KBM-7 (cell line): ENCODE measurements at regions not wholly inside any gene's neighbourhood (a gene's known extent, or its start where the extent isn't known, plus 50 kb on each side); places are given as distances from the start of the nearest gene placed in this dataset.

Experiments
- DNase-seq: peaks from one replicate; pipeline ENCODE4 v3.0.0-alpha.2; 2015
- in situ Hi-C: fragments of 300-500 bp; cut with MboI; formaldehyde crosslinking; loops from 2 replicates; pipeline ENCODE4 v1.14.3; 2020; ENCODE audit warnings: low sequenced_read_pairs, low pct_unique_long_range_greater_than_20kb, mixed read lengths

DNA sequence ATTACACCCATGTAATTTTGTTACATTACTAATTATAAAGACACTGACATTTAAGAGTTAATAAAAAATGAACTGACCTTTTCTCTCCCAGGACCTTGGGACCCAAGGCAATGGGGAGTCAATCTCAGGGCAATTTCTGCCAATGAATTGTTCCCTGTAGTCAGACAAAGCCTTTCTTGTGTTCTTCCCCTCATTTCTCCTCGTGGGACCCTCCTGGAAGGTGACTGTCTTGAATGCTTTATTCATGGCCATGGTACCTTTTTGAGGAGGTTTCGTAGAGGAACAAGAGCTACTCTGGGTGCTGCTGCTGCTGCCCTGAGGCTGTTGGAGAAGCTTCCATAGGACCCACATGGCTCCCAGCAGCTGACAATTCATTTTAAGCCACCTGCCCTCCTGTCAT, 190.3 kb downstream of the SNX18 start:
- no peak for DNase-seq
- in situ Hi-C loops, result no loop called here

DNA sequence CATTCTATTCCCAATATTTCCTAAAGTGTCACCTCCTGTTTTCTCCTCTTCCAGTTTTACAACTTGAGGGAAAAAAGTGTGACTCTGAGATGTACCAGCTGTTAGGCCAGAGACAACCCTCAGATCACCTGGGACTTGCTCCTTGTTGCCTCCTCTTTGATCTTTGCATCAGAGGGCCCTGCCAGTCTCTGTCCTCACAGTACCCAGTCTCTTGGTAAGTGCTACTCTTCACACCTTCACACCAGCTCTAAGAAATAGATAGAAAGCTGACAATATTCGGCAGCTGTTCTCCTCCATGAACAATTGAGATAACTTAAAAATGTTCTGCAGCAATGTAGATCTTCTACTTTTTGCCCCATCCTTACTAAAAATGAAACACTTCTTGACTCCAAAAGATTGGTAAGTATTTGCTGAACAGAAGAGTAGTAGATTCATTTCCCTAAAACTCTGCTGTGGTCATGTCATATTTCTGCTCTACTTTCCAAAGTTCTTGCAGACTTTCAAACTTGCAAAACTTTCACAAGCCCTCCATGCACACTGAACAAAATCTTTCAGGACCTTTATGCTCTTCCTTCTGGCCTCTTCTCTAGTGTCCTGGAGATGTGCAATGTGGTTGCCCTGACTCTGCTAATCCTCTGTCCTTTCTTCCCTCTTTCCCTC, 188.6 kb downstream of the SNX18 start:
- in situ Hi-C loops, result no loop called here
- DNase-seq, result no peak

DNA sequence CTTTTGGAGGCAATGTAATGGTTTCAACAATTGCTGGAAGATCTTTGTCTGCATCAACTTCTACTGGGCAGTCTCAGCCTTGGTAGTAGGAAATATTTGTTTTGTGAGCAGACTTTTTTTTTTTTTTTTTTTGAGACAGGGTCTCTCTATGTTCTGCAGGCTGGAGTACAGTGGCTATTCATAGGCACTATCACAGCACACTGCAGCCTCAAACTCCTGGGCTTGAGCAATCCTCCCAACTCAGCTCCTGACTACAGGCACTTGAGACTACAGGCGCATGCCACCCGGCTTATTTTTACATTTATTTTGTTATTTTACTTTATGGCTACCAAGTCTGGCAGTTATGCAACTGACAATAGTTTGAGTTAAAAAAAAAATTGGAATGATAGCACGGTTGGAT, 187.3 kb downstream of the SNX18 start:
- in situ Hi-C loops, result no loop called here
- DNase-seq, result no peak

DNA sequence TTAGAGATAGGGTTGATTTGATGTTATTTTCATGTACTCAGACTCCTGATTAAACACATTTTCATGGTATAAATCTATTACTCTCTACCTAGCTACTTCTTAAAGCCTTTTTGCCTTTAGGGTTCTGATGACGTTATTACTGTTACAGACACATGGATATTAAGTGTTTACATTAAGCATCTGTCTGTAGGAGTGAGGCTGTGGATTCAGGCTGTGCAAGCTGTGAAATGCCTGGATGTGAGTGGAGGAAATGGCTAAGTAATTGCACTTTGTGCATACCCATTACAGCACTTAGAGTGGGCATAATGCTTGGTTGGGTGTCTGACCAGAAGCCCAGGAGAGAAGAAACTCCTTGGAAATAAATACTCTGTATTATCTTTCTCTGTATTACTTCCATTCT, 186.8 kb downstream of the SNX18 start:
- in situ Hi-C loops, result no loop called here
- DNase-seq, result no peak

DNA sequence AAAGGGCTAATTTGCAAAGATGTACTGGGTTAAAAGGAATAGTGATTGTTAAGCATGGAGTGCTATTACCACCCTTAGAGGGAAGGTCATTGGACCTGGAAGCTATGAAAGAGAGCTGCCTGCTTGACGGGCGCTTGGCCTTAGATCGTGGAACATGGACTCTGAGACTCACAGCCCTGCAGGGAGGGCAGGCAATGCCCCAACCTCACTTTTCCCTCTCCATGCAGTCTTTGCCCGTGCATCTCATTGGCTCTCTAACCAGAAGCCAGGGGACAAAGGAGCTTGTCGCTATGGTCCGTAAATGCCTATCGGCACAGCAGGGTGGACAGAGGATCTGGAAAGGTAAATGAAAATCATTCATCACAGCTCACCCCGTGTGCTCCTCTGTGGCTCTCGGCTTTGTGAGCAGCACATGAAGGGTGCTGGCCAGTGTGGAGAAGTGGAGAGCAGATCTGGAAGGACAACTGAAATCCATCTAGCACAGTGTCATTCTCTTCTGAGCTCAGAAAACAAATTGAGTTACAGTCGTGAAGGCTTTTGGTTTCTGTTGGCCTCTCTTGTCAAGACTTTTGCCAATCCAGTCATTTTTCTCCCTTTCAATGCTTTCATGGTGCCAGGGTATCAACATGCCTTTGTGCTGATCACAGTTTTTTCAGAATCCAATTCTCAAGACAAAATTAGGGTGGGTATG, 186.2 kb downstream of the SNX18 start:
- in situ Hi-C loops, result no loop called here
- no peak for DNase-seq

DNA sequence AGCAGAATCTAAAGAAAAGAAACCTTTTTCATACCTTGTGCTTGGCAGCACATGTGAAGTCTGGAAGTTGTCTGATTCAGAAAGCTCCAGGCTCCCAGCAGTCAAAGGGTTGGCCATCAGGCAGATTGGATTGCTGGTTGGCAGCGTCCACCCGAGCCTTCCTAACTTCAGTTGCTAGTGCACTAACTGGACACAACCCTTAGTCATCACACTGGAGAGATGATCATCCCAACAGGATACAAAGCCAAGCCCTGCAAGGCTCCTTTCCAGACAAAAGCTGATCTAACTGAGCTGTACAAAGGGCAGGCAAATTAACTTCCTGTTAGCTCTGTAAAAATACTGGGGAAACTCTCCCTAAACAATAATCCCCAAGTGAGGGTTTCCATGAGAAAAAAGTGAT, 185.6 kb downstream of the SNX18 start:
- in situ Hi-C loops, result no loop called here

DNA sequence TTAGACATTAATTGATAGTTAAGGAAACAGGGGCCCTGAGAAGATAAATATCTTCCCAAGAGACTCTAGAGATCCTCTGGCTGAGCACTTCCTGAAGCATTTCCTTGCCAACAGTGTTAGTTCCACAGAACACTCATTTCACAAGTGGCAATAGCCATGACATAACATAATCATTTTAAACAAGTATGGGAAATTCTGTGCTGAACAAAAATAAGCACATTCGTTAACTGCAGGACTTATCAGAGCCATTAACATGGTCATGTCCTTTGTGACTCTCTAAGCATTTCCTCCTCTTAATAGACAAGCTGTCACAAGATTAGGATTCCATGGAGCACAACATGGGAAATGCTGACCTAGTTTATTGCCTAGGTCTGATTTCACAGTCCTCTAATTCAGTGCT, 184.9 kb downstream of the SNX18 start:
- in situ Hi-C loops, result no loop called here
- no peak for DNase-seq

More for the DNA sequence above, 185.6 kb downstream of the SNX18 start:
- no peak for DNase-seq

DNA sequence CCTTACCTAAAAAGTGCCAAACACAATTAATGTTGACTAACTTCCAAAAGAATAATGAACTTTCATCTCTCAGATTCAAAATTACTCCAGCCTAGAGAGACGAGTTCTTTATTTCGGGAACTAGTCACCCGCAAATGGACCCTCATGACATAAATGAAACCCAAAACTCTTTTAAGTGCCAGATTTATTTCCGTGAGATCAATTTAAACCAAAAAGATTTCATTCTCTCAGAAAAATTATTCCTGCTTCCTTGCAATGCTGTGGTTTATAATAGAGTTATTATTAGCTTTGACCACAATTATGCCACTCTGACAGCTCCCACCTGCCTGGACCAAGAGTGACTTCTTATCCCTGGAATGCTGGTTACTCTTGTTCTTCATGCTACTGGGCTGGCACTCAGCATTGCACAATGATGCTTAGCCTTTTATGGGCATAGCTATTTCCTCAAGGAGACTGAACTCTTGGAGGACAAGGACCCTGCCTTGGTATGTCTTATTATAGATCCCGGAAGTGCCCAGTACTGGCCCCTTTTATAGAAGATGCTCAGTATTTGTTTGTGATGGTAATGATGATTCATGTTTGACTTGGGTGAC, 183.5 kb downstream of the SNX18 start:
- no peak for DNase-seq
- in situ Hi-C loops, result no loop called here

DNA sequence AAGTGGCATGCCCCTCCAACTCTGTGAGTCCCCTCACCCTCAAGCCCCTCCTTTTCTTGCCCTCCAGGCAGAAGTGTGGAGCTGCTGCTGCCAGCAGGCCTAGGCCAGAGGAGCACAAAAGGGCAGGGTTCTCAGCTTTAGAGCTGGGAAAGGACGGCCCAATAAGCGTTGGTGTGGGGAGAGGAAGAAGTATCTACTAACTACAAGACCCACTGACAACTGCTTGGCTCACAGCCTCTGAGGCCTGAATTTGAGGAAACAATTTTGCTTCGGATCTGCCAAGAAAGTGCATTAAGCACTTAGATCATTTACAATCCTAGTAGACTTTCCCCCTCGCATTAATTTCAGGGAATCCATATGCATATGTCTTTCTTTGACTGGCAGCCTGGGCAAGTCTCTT, 179.4 kb downstream of the SNX18 start:
- in situ Hi-C loops, result no loop called here

DNA sequence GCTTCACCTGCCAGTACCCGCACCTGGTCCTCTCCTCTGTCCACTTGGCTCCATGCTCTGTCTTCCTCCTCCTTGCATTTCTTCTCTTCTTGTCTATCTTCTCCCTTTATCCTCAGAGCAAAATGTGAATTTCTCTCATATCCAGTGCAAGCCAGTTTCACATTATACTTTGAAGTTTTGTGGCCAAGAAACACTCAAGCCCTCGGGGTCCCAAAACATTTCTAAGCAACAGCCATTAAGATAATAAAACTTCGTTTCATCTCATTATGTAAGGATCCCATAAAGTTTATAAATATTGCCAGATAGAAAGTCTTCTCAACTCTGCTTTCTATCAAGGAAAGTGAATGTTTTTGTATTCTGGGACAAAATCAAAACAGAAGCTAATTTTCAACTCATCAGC, 178.8 kb downstream of the SNX18 start:
- no peak for DNase-seq
- in situ Hi-C loops, result no loop called here

More for the DNA sequence above, 179.4 kb downstream of the SNX18 start:
- DNase-seq, result no peak

DNA sequence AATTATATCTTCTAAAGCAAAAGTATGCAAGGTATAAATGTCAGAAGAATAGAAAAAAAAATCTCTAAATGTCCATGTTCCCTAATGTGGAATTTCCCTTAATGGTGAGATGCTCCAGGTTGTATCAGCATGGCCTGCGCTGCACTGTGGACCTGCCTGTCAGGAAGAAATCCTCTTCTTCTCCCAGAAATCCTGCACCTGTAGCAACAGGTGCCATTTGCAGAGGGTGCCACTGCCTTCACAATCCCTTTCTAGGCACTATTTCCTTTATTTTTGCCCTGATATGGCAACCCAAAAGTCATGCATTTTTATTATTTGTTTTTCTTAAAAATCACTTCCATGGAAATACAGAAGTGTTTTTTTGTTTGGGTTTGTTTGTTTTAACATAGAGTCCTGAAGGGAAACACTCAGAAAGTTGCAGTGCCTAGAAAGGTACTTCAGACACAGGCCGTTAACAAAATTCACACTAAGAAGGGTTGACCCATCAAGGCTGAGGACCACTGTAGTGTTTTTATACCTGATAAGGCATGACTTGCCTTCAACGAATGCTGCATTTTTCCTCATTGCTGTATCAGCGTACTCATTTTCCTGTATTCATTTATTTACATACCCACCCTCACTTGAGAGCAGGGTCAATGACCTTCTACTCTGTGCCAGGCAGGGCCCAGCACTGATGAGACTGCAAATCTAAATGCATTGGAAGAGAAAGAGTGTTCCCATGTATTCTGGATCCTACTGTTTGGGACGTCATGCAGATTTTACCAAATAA, 177.8 kb downstream of the SNX18 start:
- DNase-seq, result no peak
- in situ Hi-C loops, result no loop called here

DNA sequence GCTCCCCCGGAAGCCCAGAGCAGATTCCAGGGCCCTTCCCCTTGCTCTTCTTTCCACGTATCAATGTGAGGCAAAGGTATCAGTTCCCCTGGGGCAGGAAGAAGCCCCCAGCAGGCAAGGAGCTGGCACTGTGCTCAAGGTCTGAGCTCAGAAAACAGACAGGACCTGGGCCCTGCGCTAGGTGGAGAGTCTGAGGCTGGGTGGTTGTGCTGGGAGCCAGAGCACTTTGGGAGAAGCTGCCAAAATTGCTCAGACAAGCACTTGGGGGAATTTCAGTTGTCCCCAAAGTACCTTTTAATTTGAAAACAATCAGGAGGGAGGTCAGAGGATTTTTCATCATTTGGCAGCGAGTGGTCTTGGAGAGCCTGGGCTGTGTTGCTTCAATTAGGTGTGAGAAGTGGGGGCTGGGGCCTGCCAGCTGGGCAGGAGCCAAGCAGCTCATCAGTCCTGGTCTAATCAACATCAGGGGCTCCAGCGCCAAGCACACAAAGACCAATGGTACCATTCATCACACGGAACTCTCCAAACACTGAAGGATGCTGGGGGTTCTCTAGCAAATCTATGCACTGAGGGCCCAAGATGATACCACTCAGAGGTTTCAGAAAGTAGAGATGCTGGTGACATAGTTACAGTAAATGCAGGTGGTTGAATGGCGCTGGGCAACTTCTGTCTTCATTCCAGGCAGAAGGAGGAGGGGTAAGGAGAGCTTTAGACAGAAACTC, 176.5 kb downstream of the SNX18 start:
- DNase-seq, result no peak
- in situ Hi-C loops, result no loop called here

DNA sequence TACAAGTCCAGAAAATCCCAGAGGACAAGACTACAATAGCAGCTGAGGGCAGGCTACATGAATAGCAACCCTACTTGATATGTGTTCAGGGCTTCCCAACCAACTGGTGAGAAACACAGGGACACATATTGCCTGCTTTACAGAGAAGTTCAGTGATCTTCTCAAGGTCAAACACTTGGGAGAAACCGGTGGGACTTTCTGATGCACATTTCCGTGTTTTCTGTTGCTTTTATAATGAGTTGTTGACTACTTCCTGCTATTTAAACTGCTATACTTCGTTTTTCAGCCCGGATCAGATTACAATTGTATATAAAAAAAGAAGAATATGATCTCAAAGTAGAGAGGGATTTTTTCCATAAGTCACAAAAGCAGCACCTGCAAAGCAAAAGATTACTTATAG, 175.1 kb downstream of the SNX18 start:
- in situ Hi-C loops, result no loop called here
- DNase-seq, result no peak

DNA sequence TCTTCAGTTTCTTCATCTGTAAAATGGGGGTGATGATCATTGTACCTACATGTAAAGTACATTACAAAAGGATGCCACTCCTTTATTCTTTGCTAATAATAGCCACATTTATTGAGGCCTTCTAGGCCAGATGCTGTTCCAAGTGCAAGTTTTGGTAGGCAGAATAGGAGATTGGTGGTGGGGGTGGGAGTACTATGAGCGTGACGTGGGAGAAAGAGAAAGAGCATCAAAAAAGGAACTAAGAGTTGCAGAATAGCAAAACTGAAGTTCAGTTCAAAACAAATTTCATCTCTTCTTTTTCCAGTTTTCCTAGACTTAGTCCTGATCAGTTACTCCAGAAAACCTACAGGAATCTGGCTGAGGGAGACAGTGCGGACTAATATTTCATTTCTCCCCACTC, 174.1 kb downstream of the SNX18 start:
- in situ Hi-C loops, result no loop called here

DNA sequence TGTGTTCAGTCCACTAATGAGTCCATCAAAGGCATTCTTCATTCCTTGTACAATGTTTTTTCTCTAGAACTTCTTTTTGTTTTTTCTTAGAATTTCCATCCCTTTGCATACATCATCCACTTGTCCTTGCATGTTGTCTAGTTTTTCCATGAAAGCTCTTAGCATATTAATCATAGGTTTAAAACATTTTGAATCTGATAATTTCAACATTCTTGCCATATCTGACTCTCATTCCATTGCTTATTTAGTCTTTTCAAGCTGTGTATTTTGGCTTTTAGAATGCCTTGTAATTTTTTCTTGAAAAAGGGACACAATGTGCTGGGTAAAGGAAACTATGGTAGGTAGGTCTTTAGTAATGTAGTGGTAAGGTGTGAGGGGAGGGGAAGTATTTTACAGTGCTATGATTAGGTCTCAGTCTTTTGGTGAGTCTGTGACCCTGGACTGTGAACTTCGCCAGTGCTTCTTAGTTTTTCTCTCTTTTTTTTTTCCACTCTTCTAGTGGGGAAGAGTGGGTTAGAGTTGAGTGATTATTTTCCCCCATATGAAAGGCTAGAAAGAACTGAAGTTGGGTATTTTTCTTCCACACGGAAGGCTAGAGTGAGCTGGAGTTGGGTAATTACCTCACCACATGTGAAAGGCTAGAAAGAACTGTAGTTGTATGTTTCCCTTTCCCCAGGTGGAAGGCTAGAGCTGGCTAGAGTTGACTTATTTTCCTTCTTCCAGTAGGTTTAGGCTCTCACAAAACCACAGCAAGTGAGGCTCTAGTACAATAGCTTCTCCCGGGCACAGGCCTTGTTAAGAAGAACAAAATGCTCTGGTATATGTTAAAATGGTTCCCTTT, 172.1 kb downstream of the SNX18 start:
- DNase-seq, result no peak
- in situ Hi-C loops, result no loop called here

More for the DNA sequence above, 174.1 kb downstream of the SNX18 start:
- no peak for DNase-seq

DNA sequence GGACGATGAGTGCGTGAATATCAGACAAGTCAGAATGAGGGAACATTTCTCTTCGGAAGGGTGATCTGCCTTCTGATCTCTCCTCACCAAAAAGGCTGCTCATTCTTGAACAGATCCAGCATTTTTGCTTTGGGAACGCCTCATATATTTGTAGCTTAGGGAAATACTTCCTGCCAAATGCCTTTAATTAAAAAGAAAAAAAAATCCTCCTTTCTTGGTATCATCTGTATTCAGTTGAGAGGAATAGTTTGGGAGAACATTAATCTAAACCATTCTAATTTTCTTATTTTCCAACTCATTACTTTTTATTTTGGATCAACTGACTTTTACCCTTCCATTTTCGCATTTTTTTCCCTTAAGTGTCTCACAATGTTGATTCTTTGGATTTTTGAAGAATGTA, 163.4 kb downstream of the SNX18 start:
- DNase-seq, result no peak
- in situ Hi-C loops, result no loop called here

DNA sequence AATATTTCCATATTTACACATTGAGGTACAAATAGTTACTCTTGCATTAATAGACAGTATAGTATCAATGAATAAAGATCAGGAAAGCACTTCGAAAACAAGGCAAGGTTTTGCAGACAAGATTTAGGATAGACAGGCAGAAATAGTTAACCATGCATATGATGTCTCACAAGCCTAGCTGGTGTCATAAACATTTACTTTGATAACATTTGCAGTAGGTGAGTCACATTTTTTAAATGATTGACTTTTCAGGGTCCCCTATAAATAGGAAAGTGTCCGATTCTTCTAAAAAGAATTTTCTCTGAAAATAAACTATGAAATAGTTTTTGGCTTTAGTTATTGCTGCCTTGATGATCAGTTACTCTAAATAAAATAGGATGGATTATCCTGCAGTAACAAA, 162.1 kb downstream of the SNX18 start:
- no peak for DNase-seq
- in situ Hi-C loops, result no loop called here

DNA sequence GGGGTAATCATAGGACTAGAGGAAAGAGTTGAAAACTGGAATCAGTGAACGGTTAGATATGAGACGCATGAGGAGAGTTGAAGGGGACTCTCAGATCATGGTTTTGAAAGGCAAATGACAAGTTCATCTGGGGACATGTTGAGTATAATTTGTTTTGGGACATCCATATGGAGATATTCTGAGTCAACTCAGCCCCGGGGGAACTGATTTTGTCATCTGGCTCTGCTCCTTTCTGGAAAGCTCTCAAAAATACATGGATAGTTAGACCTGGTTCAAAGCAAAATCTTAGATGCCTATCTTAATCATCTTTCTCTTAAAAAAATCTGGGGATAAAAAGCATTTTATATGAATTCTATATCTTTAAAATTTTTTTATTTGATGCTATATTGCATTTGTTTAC, 161.2 kb downstream of the SNX18 start:
- DNase-seq, result no peak
- in situ Hi-C loops, result no loop called here
